WERI-Rb-1 (cell line): ENCODE measurements at regions not wholly inside any gene's neighbourhood (a gene's known extent, or its start where the extent isn't known, plus 50 kb on each side); places are given as distances from the start of the nearest gene placed in this dataset.

Source experiments
- DNase-seq: peaks from one replicate; pipeline ENCODE4 v3.0.0-alpha.2; 2020
- H3K27ac ChIP-seq: fragments of 250-450 bp; sonication (Bioruptor Pico); 2 replicates; pipeline ENCODE4 v1.5.1; 2020; ENCODE audit warnings: mild to moderate bottlenecking, moderate library complexity
- H3K27me3 ChIP-seq: fragments of 250-450 bp; sonication (Bioruptor Pico); 2 replicates; pipeline ENCODE4 v1.5.1; 2021; ENCODE audit warnings: mild to moderate bottlenecking, low read depth, moderate library complexity; ENCODE audit not compliant: insufficient read depth, severe bottlenecking
- H3K36me3 ChIP-seq: fragments of 250-450 bp; sonication (Bioruptor Pico); 2 replicates; pipeline ENCODE4 v1.5.1; 2020; ENCODE audit warnings: mild to moderate bottlenecking, moderate library complexity
- H3K4me3 ChIP-seq: 2 replicates; pipeline ENCODE4 v1.5.1; 2011; ENCODE audit warnings: low read depth, mild to moderate bottlenecking, control low read depth, low read length
- H3K9me3 ChIP-seq: fragments of 250-450 bp; sonication (Bioruptor Pico); 2 replicates; pipeline ENCODE4 v1.5.1; 2021; ENCODE audit warnings: mild to moderate bottlenecking, moderate library complexity; ENCODE audit not compliant: severe bottlenecking
- CTCF ChIP-seq: IDR thresholded peaks from 2 replicates; pipeline ENCODE4 v1.5.1; 2011; ENCODE audit warnings: low read depth, mild to moderate bottlenecking, control low read depth, inconsistent platforms, low read length

DNA sequence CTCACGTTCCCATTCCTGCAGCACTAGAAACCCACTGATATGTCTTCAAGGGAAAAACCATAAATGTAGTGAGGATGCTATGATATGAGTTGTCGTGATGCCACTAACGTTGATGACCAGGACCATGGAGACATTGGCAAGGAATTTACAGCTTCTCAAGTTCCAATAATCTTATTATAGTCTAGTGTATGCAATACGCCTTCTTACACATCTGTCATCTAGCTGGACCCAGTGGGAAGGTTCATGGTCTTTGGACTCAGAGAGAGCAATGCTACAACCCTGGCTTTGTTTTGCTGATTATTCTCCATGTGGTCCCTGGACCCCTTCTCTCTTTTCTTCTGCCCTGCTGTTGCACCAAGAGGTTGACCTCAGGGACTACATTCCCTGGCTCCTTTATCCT lies 76.0 kb upstream of the BMP2 start:
- Histone ChIP-seq H3K27ac (no peak overlapping the region), H3K9me3 (no peaks in the 10 kb centered on the region), H3K4me3 (no peak overlapping the region), H3K36me3 (no peaks in the 10 kb centered on the region), H3K27me3 (peaks cover 5% of the 10 kb centered on the region)
- TF ChIP-seq CTCF = no peak
- no peak for DNase-seq

DNA sequence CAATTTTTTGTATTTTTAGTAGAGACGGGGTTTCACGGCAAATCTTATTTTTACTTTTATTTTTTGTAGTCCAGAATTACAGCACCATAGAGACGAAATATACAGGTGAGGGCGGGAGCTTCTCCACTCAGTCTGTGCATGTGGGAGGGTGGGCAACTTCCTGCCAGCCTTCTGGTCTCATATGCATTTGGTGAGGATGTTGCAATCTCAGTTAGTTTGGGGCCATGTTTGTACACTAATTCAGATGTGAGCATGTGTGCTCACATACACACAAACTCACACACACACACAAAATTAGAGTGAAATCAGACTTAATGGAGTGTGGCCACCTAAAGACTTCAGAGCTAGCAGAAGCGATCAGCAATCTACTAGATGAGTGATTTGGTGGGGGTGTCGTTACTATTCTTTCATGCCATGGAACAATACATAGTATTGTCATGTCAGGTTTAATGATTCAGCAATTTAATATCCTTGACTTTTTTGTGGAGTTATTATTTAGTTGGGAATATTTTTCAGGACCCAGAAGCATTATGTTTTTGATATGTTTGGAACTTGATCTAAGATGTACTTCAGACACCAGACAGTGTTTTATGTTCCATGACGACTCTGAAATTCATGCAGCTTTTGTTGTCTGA lies 78.0 kb upstream of the BMP2 start:
- Histone ChIP-seq H3K9me3 (no peaks in the 10 kb centered on the region), H3K27me3 (peaks cover 5% of the 10 kb centered on the region), H3K36me3 (no peaks in the 10 kb centered on the region), H3K27ac (no peak overlapping the region), H3K4me3 (no peak overlapping the region)
- no peak for DNase-seq
- no peak for TF ChIP-seq CTCF

GRCh38 chr20:6686171-6686570 lies 81.3 kb upstream of the BMP2 start:
- H3K4me3 ChIP-seq = no peak overlapping the region
- H3K27me3 ChIP-seq = peaks cover 13% of the 10 kb centered on the region
- TF ChIP-seq CTCF = no peak
- no peaks in the 10 kb centered on the region for H3K9me3 ChIP-seq
- DNase-seq = no peak
- no peaks in the 10 kb centered on the region for H3K36me3 ChIP-seq
- H3K27ac ChIP-seq = no peak overlapping the region

GRCh38 chr20:6685626-6686025 lies 81.9 kb upstream of the BMP2 start:
- TF ChIP-seq CTCF = no peak
- no peak overlapping the region for H3K27ac ChIP-seq
- no peak overlapping the region for H3K4me3 ChIP-seq
- H3K9me3 ChIP-seq = no peaks in the 10 kb centered on the region
- peaks cover 13% of the 10 kb centered on the region for H3K27me3 ChIP-seq
- DNase-seq = no peak
- no peaks in the 10 kb centered on the region for H3K36me3 ChIP-seq

- DNase-seq = no peak
- H3K36me3 ChIP-seq = no peaks in the 10 kb centered on the region
- H3K27me3 ChIP-seq = peaks cover 13% of the 10 kb centered on the region
- no peak overlapping the region for H3K27ac ChIP-seq
- TF ChIP-seq CTCF = no peak
- no peak overlapping the region for H3K4me3 ChIP-seq
- no peaks in the 10 kb centered on the region for H3K9me3 ChIP-seq
These were observed 82.3 kb upstream of the BMP2 start for GRCh38 chr20:6685181-6685582.
